ENCODE measurements at regions not wholly inside any gene's neighbourhood (a gene's known extent, or its start where the extent isn't known, plus 50 kb on each side); places are given as distances from the start of the nearest gene placed in this dataset.

DNA sequence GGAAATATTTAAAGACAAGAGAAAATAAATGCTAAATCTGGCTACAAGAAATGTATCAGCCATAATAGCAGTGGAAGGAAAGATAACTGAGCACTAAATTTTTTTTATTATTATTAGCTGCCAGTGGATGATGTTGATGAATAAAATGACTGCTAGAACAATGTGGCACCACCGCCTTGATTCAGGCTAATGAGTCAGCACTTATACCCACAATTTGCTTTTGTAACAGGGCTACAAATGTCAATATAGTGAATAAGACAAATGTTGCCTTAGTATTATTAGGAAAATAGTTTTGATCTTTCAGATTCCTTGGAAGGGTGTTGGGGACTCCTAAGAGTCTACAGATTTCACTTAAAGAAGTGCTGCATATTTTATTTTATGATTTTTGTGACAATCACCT is 555.2 kb upstream of the GRAMD2B start:
- TF ChIP-seq GATAD2A (CRISPR knock-in tag; IDR thresholded peaks at IDR 0.05), result no peak
- TF ChIP-seq ZNF530 (CRISPR knock-in tag; IDR thresholded peaks at IDR 0.05; ENCODE audit: low read depth), result no peak
- no peak for TF ChIP-seq YY1 (IDR thresholded peaks at IDR 0.05; ENCODE audit: insufficient read depth, insufficient replicate concordance, low read depth, low read length)
- TF ChIP-seq, protein P1, sequence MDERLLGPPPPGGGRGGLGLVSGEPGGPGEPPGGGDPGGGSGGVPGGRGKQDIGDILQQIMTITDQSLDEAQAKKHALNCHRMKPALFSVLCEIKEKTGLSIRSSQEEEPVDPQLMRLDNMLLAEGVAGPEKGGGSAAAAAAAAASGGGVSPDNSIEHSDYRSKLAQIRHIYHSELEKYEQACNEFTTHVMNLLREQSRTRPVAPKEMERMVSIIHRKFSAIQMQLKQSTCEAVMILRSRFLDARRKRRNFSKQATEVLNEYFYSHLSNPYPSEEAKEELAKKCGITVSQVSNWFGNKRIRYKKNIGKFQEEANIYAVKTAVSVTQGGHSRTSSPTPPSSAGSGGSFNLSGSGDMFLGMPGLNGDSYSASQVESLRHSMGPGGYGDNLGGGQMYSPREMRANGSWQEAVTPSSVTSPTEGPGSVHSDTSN (CRISPR knock-in tag; IDR thresholded peaks at IDR 0.05), result no peak
- TF ChIP-seq RFXANK (CRISPR knock-in tag; IDR thresholded peaks at IDR 0.05), result no peak
- TF ChIP-seq, protein P2, sequence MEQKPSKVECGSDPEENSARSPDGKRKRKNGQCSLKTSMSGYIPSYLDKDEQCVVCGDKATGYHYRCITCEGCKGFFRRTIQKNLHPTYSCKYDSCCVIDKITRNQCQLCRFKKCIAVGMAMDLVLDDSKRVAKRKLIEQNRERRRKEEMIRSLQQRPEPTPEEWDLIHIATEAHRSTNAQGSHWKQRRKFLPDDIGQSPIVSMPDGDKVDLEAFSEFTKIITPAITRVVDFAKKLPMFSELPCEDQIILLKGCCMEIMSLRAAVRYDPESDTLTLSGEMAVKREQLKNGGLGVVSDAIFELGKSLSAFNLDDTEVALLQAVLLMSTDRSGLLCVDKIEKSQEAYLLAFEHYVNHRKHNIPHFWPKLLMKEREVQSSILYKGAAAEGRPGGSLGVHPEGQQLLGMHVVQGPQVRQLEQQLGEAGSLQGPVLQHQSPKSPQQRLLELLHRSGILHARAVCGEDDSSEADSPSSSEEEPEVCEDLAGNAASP (CRISPR knock-in tag; IDR thresholded peaks at IDR 0.05; ENCODE audit: borderline replicate concordance), result no peak
- TF ChIP-seq TBX3 (IDR thresholded peaks at IDR 0.05; ENCODE audit: borderline replicate concordance), result no peak
- TF ChIP-seq POLR2A (IDR thresholded peaks at IDR 0.05; ENCODE audit: insufficient read depth in 1 of 2, low read depth in 2 of 2, low read length in 2 of 2), result no peak
- TF ChIP-seq, protein P3, sequence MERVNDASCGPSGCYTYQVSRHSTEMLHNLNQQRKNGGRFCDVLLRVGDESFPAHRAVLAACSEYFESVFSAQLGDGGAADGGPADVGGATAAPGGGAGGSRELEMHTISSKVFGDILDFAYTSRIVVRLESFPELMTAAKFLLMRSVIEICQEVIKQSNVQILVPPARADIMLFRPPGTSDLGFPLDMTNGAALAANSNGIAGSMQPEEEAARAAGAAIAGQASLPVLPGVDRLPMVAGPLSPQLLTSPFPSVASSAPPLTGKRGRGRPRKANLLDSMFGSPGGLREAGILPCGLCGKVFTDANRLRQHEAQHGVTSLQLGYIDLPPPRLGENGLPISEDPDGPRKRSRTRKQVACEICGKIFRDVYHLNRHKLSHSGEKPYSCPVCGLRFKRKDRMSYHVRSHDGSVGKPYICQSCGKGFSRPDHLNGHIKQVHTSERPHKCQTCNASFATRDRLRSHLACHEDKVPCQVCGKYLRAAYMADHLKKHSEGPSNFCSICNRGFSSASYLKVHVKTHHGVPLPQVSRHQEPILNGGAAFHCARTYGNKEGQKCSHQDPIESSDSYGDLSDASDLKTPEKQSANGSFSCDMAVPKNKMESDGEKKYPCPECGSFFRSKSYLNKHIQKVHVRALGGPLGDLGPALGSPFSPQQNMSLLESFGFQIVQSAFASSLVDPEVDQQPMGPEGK (CRISPR knock-in tag; IDR thresholded peaks at IDR 0.05), result no peak
- TF ChIP-seq, protein P4, sequence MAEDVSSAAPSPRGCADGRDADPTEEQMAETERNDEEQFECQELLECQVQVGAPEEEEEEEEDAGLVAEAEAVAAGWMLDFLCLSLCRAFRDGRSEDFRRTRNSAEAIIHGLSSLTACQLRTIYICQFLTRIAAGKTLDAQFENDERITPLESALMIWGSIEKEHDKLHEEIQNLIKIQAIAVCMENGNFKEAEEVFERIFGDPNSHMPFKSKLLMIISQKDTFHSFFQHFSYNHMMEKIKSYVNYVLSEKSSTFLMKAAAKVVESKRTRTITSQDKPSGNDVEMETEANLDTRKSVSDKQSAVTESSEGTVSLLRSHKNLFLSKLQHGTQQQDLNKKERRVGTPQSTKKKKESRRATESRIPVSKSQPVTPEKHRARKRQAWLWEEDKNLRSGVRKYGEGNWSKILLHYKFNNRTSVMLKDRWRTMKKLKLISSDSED (CRISPR knock-in tag; IDR thresholded peaks at IDR 0.05), result no peak
- TF ChIP-seq, protein P5, sequence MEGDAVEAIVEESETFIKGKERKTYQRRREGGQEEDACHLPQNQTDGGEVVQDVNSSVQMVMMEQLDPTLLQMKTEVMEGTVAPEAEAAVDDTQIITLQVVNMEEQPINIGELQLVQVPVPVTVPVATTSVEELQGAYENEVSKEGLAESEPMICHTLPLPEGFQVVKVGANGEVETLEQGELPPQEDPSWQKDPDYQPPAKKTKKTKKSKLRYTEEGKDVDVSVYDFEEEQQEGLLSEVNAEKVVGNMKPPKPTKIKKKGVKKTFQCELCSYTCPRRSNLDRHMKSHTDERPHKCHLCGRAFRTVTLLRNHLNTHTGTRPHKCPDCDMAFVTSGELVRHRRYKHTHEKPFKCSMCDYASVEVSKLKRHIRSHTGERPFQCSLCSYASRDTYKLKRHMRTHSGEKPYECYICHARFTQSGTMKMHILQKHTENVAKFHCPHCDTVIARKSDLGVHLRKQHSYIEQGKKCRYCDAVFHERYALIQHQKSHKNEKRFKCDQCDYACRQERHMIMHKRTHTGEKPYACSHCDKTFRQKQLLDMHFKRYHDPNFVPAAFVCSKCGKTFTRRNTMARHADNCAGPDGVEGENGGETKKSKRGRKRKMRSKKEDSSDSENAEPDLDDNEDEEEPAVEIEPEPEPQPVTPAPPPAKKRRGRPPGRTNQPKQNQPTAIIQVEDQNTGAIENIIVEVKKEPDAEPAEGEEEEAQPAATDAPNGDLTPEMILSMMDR (CRISPR knock-in tag; IDR thresholded peaks at IDR 0.05), result no peak
- no peak for TF ChIP-seq PHF20 (CRISPR knock-in tag; IDR thresholded peaks at IDR 0.05)
- TF ChIP-seq HDAC2 (CRISPR knock-in tag; IDR thresholded peaks at IDR 0.05), result no peak

Data from HepG2 (cell line).